SK-N-SH (cell line): ENCODE measurements at regions not wholly inside any gene's neighbourhood (a gene's known extent, or its start where the extent isn't known, plus 50 kb on each side); places are given as distances from the start of the nearest gene placed in this dataset.
A peak's percentile ranks its signal among the peaks of the same experiment; 100 is the strongest.

Experiments used
- CTCF ChIA-PET: fragments of 300-600, 350-600 bp; formaldehyde crosslinking; extraction: SDS; loops from one replicate; lab custom pipeline; 2021; lab: Yijun Ruan, JAX
- POLR2A ChIA-PET: fragments of 350-600 bp; sonication (Branson Sonifier 250); formaldehyde crosslinking; extraction: SDS; loops from one replicate; lab custom pipeline; 2020; ENCODE audit warnings: antibody characterized with exemption, inconsistent platforms; lab: Yijun Ruan, JAX
- DNase-seq: peaks from one replicate; pipeline ENCODE4 v3.0.0; 2012
- H2AFZ ChIP-seq: fragments of 200-600 bp; sonication (generic); 2 replicates; pipeline ENCODE4 v1.8.1; 2016; ENCODE audit warnings: antibody characterized with exemption, mild to moderate bottlenecking, low read depth
- H3F3A ChIP-seq: fragments of 200-600 bp; sonication (generic); replicated peaks from 2 replicates; pipeline ENCODE3; 2016; ENCODE audit warnings: antibody characterized with exemption, mild to moderate bottlenecking; ENCODE audit not compliant: insufficient read depth
- H3K27ac ChIP-seq, 2 experiments: fragments of 200-500 bp in 1 of 2; fragments of 200-600 bp in 1 of 2; sonication (Bioruptor generic) in 1 of 2; sonication (generic), shearing (Covaris generic) in 1 of 2; 2 replicates each; pipeline versions ENCODE4 v1.5.1 to v1.6.1; 2014 to 2016; ENCODE audit warnings: low read depth in 2 of 2, inconsistent platforms in 1 of 2, low read length in 1 of 2, mild to moderate bottlenecking in 1 of 2, mixed read lengths in 1 of 2
- H3K27me3 ChIP-seq: fragments of 200-600 bp; sonication (generic), shearing (Covaris generic); 2 replicates; pipeline ENCODE4 v1.6.1; 2016; ENCODE audit warnings: mixed run types; ENCODE audit not compliant: insufficient read depth
- H3K36me3 ChIP-seq, 2 experiments: fragments of 200-500 bp in 1 of 2; fragments of 200-600 bp in 1 of 2; sonication (Bioruptor generic) in 1 of 2; sonication (generic) in 1 of 2; replicated peaks in 1 of 2; 2 replicates each; pipeline versions ENCODE3 to v1.5.1; 2014 to 2016; ENCODE audit warnings: low read length in 1 of 2, mild to moderate bottlenecking in 1 of 2; ENCODE audit not compliant: insufficient read depth in 2 of 2, control insufficient read depth in 1 of 2
- H3K4me1 ChIP-seq, 2 experiments: fragments of 200-500 bp in 1 of 2; fragments of 200-600 bp in 1 of 2; sonication (Bioruptor generic) in 1 of 2; sonication (generic), shearing (Covaris generic) in 1 of 2; 2 replicates each; pipeline versions ENCODE4 v1.5.1 to v1.6.1; 2014 to 2016; ENCODE audit warnings: low read depth in 1 of 2, low read length in 1 of 2, mixed run types in 1 of 2; ENCODE audit not compliant: insufficient read depth in 2 of 2, control insufficient read depth in 1 of 2
- H3K4me2 ChIP-seq: fragments of 200-600 bp; sonication (generic), shearing (Covaris generic); 2 replicates; pipeline ENCODE4 v1.6.1; 2017; ENCODE audit warnings: mixed run types
- H3K4me3 ChIP-seq, 2 experiments: fragments of 200-500 bp in 1 of 2; fragments of 200-600 bp in 1 of 2; sonication (Bioruptor generic) in 1 of 2; sonication (generic), shearing (Covaris generic) in 1 of 2; 2 replicates each; pipeline versions ENCODE4 v1.5.1 to v1.8.1; 2014 to 2016; ENCODE audit warnings: low read depth in 2 of 2, inconsistent platforms in 1 of 2, low read length in 1 of 2, mild to moderate bottlenecking in 1 of 2, mixed read lengths in 1 of 2, moderate library complexity in 1 of 2
- H3K79me2 ChIP-seq: fragments of 200-600 bp; sonication (generic); 2 replicates; pipeline ENCODE4 v1.8.1; 2017; ENCODE audit warnings: mild to moderate bottlenecking; ENCODE audit not compliant: insufficient read depth
- H3K9ac ChIP-seq: fragments of 200-600 bp; sonication (generic); 2 replicates; pipeline ENCODE4 v1.6.1; 2017; ENCODE audit warnings: mixed run types
- H3K9me2 ChIP-seq: fragments of 200-600 bp; sonication (generic); 2 replicates; pipeline ENCODE4 v1.6.1; 2017; ENCODE audit warnings: mixed run types
- H3K9me3 ChIP-seq: fragments of 200-600 bp; sonication (generic); 2 replicates; pipeline ENCODE4 v1.6.1; 2017; ENCODE audit warnings: mixed run types, mild to moderate bottlenecking, moderate library complexity
- H4K20me1 ChIP-seq: fragments of 200-600 bp; sonication (generic); 2 replicates; pipeline ENCODE4 v1.6.1; 2017; ENCODE audit warnings: mild to moderate bottlenecking, mixed run types; ENCODE audit not compliant: insufficient read depth
- CHD2 ChIP-seq: fragments of 150-350 bp; IDR thresholded peaks from 2 replicates; pipeline ENCODE4 v1.6.1; 2018; ENCODE audit warnings: low read length; ENCODE audit not compliant: partially characterized antibody
- FOSL2 ChIP-seq: IDR thresholded peaks from 2 replicates; pipeline ENCODE4 v1.4.0; 2012; ENCODE audit warnings: low read depth, mild to moderate bottlenecking, moderate library complexity, borderline replicate concordance
- GATA2 ChIP-seq: sonication (generic); formaldehyde crosslinking; IDR thresholded peaks from 2 replicates; pipeline ENCODE4 v1.5.0; 2020; ENCODE audit warnings: mild to moderate bottlenecking, missing genetic modification reagents
- JUND ChIP-seq: IDR thresholded peaks from 2 replicates; pipeline ENCODE4 v1.4.0; 2012
- MAX ChIP-seq: IDR thresholded peaks from 2 replicates; pipeline ENCODE4 v1.4.0; 2012; ENCODE audit warnings: low read depth
- MEF2A ChIP-seq: IDR thresholded peaks from 2 replicates; pipeline ENCODE4 v1.4.0; 2012; ENCODE audit warnings: low read depth, borderline replicate concordance
- MXI1 ChIP-seq: IDR thresholded peaks from 2 replicates; pipeline ENCODE4 v1.6.1; 2012; ENCODE audit warnings: mild to moderate bottlenecking, low read depth, low read length, improper control_type of control experiment
- NRF1 ChIP-seq: IDR thresholded peaks from 2 replicates; pipeline ENCODE4 v1.6.1; 2012; ENCODE audit warnings: low read depth, mild to moderate bottlenecking, low read length
- PBX3 ChIP-seq: IDR thresholded peaks from 2 replicates; pipeline ENCODE4; 2012
- RCOR1 ChIP-seq: fragments of 150-350 bp; IDR thresholded peaks from 2 replicates; pipeline ENCODE4 v1.6.1; 2017; ENCODE audit warnings: antibody characterized with exemption, low read length
- REST ChIP-seq: IDR thresholded peaks from 2 replicates; pipeline ENCODE4 v1.6.1; 2012; ENCODE audit warnings: mild to moderate bottlenecking, low read depth, low read length, moderate library complexity
- RXRA ChIP-seq: IDR thresholded peaks from 2 replicates; pipeline ENCODE4 v1.4.0; 2012; ENCODE audit warnings: low read depth, mild to moderate bottlenecking, borderline replicate concordance
- SIN3A ChIP-seq: IDR thresholded peaks from 2 replicates; pipeline ENCODE4 v1.6.1; 2012; ENCODE audit warnings: low read depth, mild to moderate bottlenecking, low read length, moderate library complexity, borderline replicate concordance
- SMC3 ChIP-seq: IDR thresholded peaks from 2 replicates; pipeline ENCODE4 v1.6.1; 2012; ENCODE audit warnings: low read depth, low read length, improper control_type of control experiment
- YY1 ChIP-seq: IDR thresholded peaks from 2 replicates; pipeline ENCODE4 v1.4.0; 2012; ENCODE audit warnings: low read depth, mild to moderate bottlenecking
- WGBS: methylation state at CpG from one replicate; pipeline ENCODE4 v1.1.6; 2017; ENCODE audit warnings: low lambda C conversion rate; 5-methylcytosine and 5-hydroxymethylcytosine counted together

- POLR2A ChIA-PET: no interaction called here
- no peaks in the 10 kb centered on the region for H4K20me1 ChIP-seq
- no peaks in the 10 kb centered on the region for H3F3A ChIP-seq
- 0 out of 2 replicates have a peak, but pooled peaks have one; percentile 8 for TF ChIP-seq JUND
- no peak for TF ChIP-seq YY1
- peak; percentile 46 for TF ChIP-seq PBX3
- H3K4me3 ChIP-seq: no peak overlapping the region
- CTCF ChIA-PET: interaction anchor here (1.7 kb wide), 1 partner anchor 50 kb away, joined by 7 read pairs; no protein-coding TSS in a partner anchor
- H3K4me2 ChIP-seq: no peak overlapping the region
- no peak for DNase-seq
- no peaks in the 10 kb centered on the region for H3K9me2 ChIP-seq
- H3K27me3 ChIP-seq: no peaks in the 10 kb centered on the region
- no peak overlapping the region for H3K9ac ChIP-seq
- H3K79me2 ChIP-seq: no peaks in the 10 kb centered on the region
- H3K9me3 ChIP-seq: no peaks in the 10 kb centered on the region
- H3K36me3 ChIP-seq: no peaks in the 10 kb centered on the region
- whole genome bisulfite sequencing: 57% methylated on average over 1 of the region's 1 CpG
- no peak overlapping the region for H3K27ac ChIP-seq
- no peaks in the 10 kb centered on the region for H3K4me1 ChIP-seq
- H2AFZ ChIP-seq: no peak overlapping the region
Observed at GRCh38 chr18:44180683-44181082, 500.0 kb upstream of the SETBP1 start.

GRCh38 chr18:44181951-44182747, 498.5 kb upstream of the SETBP1 start:
- Histone ChIP-seq H3K9ac (no peak overlapping the region), H3K9me3 (no peaks in the 10 kb centered on the region), H3K9me2 (no peaks in the 10 kb centered on the region), H4K20me1 (no peaks in the 10 kb centered on the region), H3K79me2 (no peaks in the 10 kb centered on the region), H3K4me1 (no peaks in the 10 kb centered on the region), H3K4me2 (no peak overlapping the region), H3K4me3 (no peak overlapping the region), H3K27me3 (no peaks in the 10 kb centered on the region), H3K36me3 (no peaks in the 10 kb centered on the region), H3K27ac (no peak overlapping the region), H2AFZ (no peak overlapping the region; the same call in 1 of the 2 replicates), H3F3A (no peaks in the 10 kb centered on the region)
- no peak for DNase-seq
- 84% methylated on average over 3 of the region's 3 CpGs for WGBS
- TF ChIP-seq MXI1: no peak
- TF ChIP-seq CHD2: no peak
- TF ChIP-seq SMC3: no peak
- no peak for TF ChIP-seq RCOR1
- no peak for TF ChIP-seq RXRA
- TF ChIP-seq REST: no peak
- no peak for TF ChIP-seq MEF2A
- TF ChIP-seq MAX: no peak
- TF ChIP-seq YY1: no peak
- no peak for TF ChIP-seq FOSL2
- TF ChIP-seq PBX3: no peak
- TF ChIP-seq NRF1: no peak
- no peak for TF ChIP-seq SIN3A
- no peak for TF ChIP-seq GATA2
- CTCF ChIA-PET: no interaction called here
- POLR2A ChIA-PET: no interaction called here
